Uterus (tissue), 2 donors: ENCODE measurements at regions not wholly inside any gene's neighbourhood (a gene's known extent, or its start where the extent isn't known, plus 50 kb on each side); places are given as distances from the start of the nearest gene placed in this dataset.

Experiments
- POLR2A ChIP-seq, 2 donors: fragments of 450-650 bp; IDR thresholded peaks; one replicate each; pipeline ENCODE4 v1.6.1; 2016; ENCODE audit warnings: antibody characterized with exemption in 2 of 2, mild to moderate bottlenecking in 1 of 2, moderate library complexity in 1 of 2
- TF ChIP-seq, protein P1 (sequence below), 4 experiments: fragments of 200-600 bp in 2 of 4; fragments of 450-650 bp in 2 of 4; sonication (generic) in 2 of 4; IDR thresholded peaks; one replicate each; pipeline ENCODE4 v1.5.1; 2016 to 2019; ENCODE audit warnings: antibody characterized with exemption in 4 of 4, mild to moderate bottlenecking in 2 of 4, moderate library complexity in 1 of 4

DNA sequence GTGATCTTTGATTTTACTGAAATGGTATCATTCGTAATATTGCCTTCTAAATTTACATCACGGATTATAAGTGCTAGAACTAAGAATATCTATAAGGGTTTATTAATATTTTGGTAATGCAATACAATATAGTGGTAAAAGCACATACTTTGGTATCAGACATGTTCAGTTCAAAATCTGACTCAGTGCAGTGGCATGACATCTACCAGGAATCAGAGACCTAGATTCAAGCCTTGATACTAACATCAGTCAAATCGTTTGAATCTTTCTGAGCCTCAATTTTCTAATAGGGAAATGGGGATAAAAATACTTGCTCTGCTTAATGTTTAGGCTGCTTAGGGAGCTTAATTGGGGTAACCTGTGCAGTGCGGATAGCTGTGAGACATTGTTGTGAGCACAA lies 488.0 kb downstream of the BCKDHB start:
- TF ChIP-seq, protein P1, sequence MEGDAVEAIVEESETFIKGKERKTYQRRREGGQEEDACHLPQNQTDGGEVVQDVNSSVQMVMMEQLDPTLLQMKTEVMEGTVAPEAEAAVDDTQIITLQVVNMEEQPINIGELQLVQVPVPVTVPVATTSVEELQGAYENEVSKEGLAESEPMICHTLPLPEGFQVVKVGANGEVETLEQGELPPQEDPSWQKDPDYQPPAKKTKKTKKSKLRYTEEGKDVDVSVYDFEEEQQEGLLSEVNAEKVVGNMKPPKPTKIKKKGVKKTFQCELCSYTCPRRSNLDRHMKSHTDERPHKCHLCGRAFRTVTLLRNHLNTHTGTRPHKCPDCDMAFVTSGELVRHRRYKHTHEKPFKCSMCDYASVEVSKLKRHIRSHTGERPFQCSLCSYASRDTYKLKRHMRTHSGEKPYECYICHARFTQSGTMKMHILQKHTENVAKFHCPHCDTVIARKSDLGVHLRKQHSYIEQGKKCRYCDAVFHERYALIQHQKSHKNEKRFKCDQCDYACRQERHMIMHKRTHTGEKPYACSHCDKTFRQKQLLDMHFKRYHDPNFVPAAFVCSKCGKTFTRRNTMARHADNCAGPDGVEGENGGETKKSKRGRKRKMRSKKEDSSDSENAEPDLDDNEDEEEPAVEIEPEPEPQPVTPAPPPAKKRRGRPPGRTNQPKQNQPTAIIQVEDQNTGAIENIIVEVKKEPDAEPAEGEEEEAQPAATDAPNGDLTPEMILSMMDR (IDR thresholded peaks at IDR 0.05), result no peak
- TF ChIP-seq POLR2A (IDR thresholded peaks at IDR 0.05), result no peak
